ENCODE measurements at regions not wholly inside any gene's neighbourhood (a gene's known extent, or its start where the extent isn't known, plus 50 kb on each side); places are given as distances from the start of the nearest gene placed in this dataset.

GRCh38 chr19:29106346-29106885 is 106.5 kb downstream of the UQCRFS1 start:
- no peak for TF ChIP-seq CTCF (IDR thresholded peaks at IDR 0.05; ENCODE audit: insufficient read depth, low read length)
- no peak for TF ChIP-seq POLR2AphosphoS5 (IDR thresholded peaks at IDR 0.05; ENCODE audit: low read depth)
- no peak for TF ChIP-seq SPI1 (IDR thresholded peaks at IDR 0.05; ENCODE audit: borderline replicate concordance, low read depth)
- TF ChIP-seq REST (IDR thresholded peaks at IDR 0.05; ENCODE audit: insufficient replicate concordance, low read depth): no peak
- no peak for TF ChIP-seq GABPA (IDR thresholded peaks at IDR 0.05; ENCODE audit: low read depth)
